Brain pericyte (primary cell): ENCODE measurements at regions not wholly inside any gene's neighbourhood (a gene's known extent, or its start where the extent isn't known, plus 50 kb on each side); places are given as distances from the start of the nearest gene placed in this dataset.

Experiments
- DNase-seq: peaks from one replicate; pipeline ENCODE4 v3.0.0-alpha.2; 2012; ENCODE audit warnings: low read depth, low spot score

DNA sequence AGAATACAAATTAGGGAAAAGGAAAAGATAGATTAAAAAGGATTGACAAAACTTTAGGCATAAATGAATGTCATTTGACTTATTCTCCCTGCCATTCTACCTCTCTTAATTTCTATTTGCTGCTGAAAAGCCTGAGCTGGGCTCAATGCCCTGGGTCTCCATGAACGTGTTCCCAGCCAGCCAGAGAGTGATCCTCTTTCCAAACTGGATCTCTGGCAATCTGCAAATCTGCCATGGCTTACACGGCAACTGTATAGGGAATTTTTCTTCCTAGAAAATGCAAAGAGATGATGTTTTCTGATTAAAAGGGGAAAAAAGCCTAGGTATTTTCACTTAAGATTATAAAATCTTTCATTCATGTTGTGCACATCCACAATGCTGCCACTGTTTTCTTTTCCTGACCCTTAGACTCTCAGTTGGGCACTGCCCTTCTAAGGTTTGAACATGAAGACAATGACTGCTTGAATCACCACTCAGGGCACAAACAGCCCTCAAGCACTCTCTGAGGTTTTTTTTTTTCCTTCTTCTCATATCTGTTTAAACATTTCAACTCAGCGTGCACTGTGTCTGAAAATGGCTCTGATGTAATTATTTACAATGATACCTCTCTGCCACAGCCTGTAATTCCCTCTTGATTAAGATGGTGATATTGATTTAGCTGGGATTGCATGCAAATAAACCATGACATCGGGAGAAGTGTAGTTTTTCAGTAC lies 60.3 kb downstream of the DACT1 start:
- no peak for DNase-seq

DNA sequence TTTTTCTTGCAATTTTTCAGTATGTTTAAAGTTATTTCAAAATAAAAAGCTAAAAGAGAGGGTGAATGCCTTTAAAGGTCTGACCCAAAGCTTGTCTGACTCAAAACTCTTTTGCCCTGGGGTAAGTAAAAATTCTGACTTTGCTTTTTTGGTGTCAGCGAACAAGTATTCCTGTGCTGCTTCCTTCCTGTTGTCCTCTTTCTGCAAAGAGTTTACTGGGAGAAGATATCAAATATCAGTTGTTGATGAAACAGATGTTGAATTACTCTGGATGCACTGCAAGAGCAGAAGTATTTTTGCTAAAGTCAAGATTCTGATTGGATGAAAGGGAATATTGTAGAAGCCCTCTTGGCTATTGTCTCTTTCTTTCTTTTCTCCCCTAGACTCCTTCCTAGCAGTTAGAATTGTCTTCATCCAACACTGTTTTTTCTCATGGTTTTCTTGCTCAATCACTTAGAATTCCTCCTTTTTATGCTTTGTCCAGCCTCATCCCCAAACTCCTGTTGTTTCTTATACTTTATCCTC lies 62.0 kb downstream of the DACT1 start:
- DNase-seq: no peak

DNA sequence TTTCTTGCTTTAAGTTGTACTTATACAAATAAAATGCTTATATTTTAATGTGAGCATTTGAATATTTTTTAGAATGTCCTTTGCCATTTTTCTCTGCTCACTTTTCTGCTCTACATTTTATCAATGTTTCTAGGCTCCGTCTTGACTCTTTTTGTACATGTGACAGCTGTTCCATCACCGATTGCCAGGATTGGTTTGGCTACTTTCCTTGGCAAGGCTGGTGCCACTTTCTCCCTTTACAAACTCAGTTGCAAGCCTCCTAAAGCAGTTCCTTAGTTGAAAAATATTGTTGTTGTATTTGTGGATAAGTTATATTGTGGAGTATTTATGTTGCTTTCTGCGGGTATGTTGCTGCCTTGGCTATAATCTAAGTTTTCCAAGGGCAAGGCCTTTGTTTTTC lies 63.4 kb downstream of the DACT1 start:
- DNase-seq: no peak

DNA sequence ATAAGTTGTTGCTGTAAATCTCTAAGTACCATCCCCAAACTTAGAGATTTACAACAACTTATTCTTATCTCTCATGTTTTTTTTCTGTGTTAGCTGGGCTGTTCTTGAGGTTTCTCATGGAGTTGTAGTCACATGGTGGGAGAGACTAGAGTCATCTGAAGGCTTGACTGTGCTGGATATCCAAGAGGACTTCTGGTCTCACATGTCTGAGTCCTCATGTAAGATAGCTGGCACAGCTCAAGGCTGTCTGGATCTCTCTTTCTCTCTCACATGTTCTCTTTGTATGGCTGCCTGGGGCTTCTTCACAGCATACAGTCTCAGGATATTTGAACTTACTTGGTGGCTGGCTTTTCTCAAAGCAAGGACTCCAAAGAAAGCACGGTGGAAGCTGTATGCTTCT lies 63.8 kb downstream of the DACT1 start:
- no peak for DNase-seq

DNA sequence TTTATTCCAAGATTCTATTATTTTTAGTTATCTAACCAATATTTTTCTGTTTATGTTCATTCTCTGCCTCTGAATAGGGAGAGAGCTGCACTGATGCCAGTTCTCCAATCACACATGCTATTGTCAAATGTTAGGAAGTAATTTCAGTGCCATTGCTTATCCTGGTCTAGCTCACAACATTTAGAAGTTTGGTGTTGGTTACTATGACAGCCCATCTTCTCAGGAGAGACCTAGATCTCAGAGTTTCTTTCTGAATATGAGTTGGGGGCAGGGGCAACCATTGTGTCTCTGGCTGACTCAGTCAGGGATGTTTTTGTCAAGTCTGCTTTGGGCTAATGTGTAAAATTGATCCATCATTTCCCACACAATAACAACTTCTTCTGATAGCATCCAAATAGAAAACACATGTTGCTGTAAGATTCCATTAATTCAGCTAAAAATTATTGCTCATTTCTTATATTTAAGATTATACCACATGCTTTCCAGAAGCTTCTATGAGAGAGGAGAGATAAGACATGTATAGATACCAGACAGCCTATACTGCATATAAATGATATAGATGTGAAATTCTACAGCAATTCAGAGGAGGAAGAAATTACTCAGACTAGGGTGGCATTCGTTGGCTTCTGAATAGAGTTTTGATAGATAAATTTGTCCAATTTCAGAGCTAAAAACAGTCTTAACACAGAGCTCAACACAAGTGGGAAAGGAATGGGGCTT lies 64.8 kb downstream of the DACT1 start:
- no peak for DNase-seq

DNA sequence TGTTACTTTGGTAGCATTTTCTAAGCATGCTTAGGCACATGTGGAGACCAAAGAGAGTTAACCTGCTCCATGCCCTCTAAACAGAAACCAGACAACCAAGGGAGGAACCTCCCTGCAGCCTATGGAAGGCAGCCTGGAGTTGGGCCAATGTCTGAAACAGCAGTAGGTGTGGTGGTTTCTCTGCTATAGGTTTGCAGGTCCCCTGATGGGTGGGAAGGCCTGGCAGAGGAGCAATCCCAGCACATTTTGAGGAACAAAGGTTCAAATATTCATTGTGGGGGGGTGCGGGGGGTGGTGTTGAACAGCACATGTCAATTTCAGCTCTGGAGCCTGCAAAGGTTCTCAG lies 65.4 kb downstream of the DACT1 start:
- DNase-seq: no peak

DNA sequence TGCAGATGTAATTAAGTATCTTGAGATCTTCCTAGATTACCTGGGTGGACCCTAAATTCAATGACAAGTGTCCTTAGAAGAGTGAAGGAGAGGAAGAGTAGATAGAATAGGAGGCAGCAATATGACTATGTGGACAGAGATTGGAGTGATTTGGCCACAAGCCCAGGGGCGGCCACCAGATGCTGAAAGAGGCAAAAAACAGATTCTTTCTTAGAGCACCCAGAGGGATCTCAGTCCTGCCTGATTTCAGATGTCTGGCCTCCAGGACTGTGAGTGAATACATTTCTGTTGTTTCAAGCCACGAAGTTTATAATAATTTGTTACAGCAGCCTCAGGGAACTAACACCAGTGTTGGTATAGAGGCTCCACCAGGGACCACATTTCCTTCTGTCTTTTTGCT lies 67.3 kb downstream of the DACT1 start:
- no peak for DNase-seq

DNA sequence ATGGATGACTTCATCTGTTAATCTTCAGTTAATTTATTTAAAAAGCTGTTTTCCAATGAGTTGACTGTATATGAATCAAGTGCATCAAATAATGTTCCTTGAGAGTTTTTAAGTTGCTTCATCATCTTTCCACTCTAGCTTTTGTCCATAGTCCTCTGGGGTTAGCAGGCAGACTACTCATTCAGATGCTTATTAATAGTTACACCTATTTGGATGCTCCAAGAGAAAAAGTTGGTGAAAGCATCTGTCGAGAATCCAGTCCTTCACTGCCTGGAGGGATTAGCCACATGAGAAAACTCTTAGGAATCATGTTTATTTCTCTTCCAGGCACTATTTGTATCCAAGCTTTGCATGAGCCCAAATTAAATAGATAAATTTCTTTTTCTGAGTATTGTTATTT lies 70.2 kb downstream of the DACT1 start:
- DNase-seq: no peak

DNA sequence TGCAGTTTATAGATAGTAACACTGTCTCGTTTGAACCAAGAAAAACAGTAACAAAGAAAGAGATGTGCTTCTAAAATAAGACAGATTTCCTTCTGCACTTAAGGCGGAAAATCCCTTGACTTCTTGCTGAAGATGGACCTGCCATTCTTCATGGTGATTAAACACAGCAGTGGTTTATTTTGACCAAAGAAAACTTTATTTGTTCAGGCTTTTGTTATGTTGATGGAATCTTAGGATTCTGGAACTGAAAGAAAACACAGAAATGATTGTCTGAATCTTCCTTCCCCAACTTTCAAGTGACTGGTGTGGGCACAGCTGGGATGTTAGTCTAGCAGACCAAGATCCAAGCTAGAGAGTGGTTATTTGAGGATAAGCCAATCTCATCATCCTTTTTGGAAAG lies 72.2 kb downstream of the DACT1 start:
- no peak for DNase-seq

DNA sequence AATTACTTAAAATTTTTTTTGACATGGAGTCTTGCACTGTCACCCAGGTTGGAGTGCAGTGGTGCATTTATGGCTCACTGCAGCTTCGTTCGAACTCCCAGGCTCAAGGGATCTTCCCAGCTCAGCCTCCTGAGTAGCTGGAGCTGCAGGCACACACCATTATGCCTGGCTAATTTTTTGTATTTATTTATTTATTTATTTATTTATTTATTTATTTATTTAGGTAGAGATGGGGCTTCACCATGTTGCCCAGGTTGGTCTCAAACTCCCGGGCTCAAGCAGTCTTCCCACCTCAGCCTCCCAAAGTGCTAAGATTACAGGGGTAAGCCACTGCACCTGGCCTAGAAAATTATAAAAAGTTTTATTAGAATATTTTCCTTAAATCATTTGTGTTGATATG lies 73.6 kb downstream of the DACT1 start:
- no peak for DNase-seq

DNA sequence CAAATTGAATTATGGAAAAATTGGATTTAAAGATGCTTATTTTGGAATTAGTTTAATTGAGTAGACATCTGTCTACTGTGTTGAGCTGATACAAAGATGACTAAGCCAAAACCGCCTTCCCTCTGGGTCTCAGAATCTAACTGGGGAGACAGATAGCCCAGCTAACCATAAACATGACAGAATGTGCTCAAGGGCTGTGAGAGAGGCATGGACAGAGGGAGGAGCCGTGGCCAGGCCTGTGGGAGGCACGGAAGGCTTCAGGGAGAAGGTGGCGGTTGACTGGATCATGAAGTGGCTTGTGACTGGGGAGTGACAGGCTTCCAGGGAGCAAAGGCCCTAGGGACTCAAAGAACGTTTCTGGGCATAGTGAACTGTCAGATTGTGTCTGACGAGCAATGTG lies 74.6 kb downstream of the DACT1 start:
- DNase-seq: no peak

DNA sequence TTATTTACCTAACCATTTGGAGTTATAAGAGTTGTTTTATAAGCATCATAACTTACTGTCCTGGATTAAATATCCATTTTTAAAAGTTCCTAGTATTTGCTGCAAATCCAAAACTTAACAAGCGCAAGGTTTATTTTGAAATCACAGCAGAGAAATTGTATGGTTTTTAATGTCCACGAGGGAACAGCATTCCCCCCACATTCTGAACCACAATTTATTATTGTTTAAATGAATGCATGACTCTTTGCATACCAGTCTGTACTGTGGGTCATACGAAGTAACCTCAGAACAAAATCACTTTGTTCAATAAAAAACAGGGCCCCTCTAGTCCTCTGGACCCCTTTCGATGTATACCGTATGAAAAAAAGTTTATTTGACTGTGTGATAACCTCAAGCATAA lies 75.9 kb downstream of the DACT1 start:
- no peak for DNase-seq

DNA sequence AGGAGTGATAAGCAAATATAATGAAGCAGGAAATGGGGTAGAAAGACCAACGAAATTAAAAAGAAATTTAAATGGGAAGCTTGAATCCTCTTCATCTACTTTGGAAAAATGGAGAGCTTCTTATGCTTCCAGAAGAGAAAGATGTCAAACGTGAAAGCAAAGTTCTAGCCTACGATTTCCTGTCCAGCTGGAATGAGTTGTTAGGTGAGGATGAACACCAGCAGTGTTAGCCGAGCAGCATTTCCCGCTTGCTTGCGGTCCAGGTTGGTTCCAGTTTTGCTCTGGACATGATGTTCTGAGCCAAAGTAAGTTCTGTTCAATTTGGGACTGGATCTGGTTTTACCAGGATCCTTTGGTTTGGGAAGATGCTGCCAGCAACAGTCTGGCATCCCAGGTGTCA lies 78.9 kb downstream of the DACT1 start:
- no peak for DNase-seq

DNA sequence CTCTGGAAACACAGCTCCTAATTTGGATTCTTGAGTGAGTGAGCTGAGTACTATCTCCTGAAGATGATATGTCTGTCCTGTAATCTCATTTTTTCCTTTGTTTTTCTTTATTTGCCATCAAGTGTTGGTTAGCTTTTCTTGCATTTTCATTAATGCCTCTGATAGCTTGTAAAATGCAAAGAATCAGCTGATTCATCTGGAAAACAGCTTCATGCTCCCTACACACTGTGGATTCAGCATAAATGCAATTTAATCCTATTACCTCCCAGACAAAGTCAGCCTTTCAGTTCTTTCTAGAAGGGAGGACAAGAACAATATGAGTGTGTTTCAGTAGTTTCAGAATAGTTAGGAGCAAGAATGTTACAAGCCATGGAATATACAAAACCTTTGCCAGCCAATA lies 79.4 kb downstream of the DACT1 start:
- DNase-seq: no peak

DNA sequence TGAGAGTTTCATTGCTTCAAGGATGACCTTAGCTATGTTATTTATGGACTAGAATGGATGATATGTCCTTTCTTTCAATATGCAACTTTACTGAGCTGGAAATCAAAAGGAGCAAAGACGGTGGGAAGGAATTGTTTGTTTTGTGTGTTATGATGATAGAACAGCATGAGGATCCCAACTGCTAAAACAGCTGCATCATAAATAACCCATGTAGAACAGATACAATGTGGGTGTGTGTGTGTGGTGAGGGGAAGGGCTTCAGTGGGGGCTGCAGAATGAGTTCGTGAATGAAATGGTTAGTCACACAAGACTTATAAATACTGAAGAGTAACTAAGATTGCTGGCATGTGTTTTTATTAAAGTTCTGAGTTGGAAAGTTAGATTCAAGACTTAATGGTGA lies 80.1 kb downstream of the DACT1 start:
- no peak for DNase-seq

DNA sequence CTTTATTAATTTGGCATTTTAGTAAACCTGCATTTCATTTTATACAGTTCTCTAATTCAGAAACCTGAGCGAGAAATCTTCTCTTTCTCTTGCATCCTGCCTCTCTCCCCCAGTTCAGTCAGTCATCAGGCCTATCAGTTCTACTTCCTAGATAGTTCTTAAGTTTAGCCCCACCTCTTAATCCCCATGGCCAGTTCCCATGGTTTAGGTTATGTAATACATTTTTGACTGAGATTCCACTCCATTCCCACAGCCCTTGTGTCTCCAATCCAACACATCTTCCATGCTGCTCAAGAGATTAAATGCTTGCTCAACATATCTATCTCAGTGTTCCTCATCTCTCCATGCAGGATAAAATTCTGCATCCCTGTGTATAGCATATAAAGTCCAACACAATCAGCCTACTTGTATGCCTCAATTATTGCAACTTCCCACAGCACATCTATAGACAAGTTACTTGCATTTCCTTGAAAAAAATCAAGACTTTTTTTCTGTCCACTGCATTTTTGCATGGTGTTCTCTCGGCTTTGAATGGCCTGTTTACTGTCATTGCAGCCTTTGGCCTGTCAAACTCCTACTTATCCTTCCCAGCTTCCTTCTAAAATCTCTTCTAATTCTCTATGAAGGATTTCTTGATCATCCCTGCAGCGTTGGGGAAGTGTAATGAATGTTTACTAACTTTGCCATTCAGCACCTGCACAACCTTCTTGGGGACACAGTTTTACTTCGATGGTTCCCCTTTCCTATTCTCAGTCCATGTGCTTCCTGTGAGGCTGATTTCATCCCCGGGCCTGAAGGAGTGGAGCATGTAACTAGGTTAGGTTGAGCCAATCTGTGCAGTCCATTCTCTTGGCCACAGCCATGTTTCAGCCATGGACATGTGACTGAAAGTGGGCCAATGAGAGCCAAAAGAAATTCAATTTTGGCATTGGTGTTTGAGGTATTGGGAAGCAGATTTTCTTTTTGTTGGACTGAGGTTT lies 80.8 kb downstream of the DACT1 start:
- DNase-seq: no peak

DNA sequence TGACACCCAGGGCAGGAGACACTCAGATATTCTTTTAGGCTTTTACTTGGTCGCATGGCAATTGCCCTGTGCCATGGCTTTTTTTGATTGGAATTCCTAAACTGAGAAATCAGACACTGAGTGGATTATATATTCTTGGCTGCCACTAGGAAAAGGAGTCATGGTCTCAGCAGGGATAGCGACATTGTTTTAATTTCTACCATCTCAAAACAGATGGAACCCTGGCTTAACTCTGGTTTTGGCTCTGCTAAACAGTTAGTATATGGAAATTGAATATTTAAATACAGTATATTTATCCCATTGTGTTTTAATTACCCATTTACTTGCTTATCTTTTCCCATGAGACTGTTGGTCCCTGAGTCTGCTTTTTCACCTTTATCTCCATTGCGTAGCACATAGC lies 84.0 kb downstream of the DACT1 start:
- DNase-seq: no peak

DNA sequence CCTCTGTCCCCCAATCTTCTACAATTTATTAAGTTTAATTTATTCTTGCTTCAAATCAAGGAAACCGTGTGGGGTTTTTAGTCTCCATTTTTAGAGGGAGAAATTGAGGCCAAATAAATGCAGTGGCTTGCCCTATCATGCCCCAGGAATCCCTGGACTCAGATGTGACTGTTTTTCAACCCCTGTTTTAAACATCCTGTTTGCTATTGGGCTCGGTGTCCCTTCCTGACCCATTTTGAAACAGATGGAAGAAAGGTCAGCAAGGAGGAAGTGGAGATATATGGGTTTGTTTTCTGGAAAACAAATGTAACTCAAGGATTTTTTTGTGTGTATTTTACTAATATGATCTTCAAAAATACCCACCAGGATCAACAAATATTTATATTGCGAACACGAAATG lies 84.7 kb downstream of the DACT1 start:
- DNase-seq: no peak

DNA sequence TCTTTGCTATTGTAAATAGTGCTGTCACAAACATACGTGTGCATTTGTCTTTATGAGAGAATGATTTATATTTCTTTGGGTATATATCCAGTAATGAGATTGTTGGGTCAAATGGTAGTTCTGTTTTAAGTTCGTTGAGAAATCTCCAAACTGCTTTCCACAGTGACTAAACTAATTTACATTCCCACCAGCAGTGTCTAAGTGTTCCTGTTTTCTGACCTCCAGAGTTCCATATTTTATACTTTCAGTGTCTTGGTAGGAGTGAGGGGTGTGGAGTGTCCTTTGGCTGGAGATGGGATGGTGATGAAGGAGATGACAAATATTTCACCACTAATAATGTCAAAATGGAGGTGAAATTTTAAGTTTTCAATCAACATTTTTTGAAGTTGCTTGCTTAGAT lies 86.4 kb downstream of the DACT1 start:
- no peak for DNase-seq

DNA sequence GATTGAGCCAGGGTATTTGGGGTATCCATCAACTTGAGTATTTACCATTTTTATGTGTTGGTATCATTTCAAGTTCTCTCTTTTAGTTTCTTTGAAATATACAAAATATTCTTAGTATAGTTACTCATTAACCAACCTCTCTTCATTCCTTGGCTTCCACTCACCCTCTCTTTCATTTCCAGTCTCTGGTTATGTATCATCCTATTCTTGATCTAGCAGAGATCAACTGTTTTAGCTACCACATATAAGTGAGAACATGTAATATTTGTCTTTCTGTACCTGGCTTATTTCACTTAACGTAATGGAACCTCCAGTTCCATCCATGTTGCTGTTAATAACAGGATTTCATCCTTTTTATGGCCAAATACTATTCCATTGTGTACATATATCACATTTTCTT lies 86.9 kb downstream of the DACT1 start:
- DNase-seq: no peak

DNA sequence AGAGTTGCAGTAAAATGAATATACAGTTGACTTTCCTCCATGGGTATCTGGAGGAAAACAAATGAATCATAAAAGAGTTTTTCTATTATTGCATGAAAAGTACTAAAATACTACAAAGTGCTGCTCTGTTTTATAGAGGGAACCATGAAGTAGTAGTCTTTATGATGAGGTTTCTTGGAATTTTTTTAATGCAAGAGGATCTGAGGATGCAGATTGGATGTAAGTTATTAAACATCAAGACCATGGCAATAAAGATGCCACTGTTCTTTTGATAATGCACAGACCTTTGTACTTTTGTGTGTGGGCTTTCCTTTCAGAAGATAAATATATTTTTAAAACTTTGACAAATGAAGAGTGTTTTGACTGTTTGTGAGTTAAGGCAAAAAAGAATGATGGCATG lies 87.5 kb downstream of the DACT1 start:
- no peak for DNase-seq

DNA sequence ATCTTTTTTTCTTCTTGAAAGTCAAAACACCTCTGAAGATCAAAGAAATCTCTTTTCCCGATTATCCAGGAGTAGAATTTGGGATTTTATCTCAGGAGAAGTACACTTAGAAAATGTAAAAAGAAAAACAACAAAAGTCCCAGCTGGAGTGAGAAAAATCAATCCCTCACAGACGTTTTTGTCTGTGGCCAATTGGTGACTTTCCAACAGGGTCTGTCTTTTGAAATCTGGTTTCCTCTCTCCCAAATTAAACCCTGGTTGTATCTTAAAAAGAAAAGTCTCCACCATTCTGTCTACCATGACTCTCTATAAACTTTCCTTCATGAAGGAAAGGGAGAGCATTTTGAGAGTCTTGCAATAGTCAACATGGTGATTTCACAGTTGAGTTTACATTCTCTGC lies 88.1 kb downstream of the DACT1 start:
- no peak for DNase-seq
